NCI-H526 treated with DMSO at 0.1 percent for 48 hours (cell line): ENCODE measurements at regions not wholly inside any gene's neighbourhood (a gene's known extent, or its start where the extent isn't known, plus 50 kb on each side); places are given as distances from the start of the nearest gene placed in this dataset.
"Not testable (repeated sequence)": the region's sequence is repeated elsewhere in the genome, so short reads cannot be mapped to it uniquely, and the experiment has no call there.

Experiments
- DNase-seq: peaks from one replicate; lab custom pipeline; 2025; lab: John Stamatoyannopoulos, UW

DNA sequence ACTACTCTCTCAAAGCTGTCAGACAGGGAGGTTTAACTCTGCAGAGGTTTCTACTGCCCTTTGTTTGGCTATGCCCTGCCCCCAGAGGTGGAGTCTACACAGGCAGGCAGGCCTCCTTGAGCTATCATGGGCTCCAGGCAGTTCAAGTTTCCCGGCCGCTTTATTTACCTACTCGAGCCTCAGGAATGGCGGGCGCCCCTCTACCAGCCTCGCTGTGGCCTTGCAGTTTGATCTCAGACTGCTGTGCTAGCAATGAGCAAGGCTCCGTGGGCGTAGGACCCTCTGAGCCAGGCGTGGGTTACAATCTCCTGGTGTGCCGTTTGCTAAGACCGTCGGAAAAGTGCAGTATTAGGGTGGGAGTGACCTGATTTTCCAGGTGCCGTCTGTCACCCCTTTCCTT is 124.3 kb downstream of the PTCHD1 start:
- not testable (repeated sequence) for DNase-seq

DNA sequence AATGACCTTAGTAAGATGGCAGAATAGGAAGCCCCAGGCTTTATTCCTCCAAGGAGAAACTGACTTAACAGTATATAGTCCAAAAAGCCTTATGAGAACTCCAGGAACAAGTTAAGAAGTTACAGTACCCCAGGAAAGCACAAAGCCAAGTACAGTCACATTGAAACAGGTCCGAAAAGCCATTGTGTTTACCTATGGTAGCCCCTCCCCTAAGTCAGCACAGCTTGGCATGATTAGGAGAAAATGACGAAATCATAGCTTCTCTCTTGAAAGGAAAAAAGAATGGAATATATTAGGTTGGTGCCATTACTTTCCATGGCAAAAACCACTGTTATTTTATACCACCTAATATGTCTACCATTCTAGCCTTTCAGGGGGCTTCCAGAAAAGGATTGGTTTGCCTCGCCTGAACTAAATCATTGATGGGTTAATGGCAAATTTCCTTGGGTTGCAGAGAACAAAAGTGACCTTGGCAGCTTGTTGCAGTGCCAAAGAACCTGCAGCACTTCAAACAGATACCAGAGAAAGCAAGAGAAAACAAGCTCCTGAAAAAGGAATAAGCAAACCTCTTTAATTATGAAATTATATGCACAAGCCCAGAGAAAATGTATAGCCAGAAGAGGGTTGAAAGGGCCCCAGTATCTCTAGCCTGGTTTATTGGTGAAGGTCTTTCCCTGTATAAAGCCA is 130.6 kb downstream of the PTCHD1 start:
- DNase-seq: no peak

DNA sequence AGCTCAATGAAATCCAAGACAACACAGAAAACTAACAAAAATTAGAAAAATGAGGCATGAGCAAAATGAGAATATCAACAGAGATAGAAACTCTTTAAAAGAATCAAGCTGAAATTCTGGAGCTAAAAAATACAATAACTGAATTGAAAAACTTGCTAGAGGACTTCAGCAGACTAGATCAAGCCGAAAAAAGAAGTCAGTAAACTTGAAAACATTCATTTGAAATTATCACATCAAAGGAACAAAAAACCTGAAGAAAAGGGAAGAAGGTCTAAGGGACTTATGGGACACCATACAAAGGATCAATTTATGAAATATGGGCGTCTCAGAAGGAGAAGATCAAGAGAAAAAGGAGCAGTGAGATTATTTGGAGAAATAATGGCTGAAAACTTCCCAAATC is 131.3 kb downstream of the PTCHD1 start:
- no peak for DNase-seq

DNA sequence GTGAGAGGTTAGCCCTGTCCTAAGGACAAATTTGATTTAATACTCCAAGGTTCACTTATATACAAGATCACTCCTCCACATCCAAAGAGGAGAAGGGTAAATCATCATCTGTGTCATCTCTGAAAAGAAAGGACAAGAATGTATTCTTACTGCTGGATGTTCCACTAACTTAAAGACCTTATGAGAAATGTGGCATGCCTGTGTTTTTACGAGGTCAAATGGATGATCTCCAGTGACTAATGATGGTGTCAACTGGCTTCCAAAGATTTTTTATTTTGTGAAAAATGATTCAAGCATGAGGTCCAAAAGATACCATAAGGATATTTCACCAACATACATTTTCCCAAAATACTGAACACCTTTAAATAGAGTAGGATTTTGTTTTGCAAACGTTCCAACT is 143.4 kb downstream of the PTCHD1 start:
- DNase-seq: no peak

DNA sequence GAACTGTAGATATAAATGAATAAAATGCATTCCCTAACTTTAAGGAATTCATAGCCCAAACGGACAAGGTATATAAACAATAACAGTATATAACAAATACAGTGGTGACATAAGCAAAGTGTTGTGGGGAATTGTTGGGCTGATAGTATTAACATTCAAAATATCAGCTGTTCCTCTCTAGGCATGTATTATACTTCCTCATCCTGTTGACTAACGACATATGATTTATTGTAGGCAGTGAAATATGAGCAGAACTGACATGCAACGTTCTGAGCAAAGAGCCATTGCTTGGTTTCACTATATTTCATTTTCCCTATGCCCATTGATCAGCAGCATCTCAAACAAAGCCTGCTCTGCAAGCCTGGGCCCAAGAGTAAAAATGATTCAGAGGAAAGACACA is 143.9 kb downstream of the PTCHD1 start:
- no peak for DNase-seq

DNA sequence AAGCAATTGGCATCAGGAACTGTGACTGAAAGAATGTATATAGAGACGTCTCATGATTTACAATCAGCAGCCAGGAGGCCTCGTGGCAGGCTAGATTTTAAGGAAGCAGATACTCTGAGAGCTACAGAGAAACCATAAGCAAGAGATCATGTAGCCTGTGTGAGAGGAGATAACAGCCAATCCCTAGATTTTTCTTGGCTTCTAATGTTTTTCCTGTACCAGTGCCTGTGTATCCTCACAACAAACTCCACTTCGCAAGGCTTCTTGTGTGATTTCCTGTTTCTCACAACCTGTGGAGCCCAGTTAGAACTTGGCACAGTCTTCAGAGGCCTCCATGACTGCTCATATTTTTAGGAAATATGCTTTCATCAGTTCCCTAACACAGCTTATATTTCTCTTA is 147.9 kb downstream of the PTCHD1 start:
- DNase-seq: no peak

DNA sequence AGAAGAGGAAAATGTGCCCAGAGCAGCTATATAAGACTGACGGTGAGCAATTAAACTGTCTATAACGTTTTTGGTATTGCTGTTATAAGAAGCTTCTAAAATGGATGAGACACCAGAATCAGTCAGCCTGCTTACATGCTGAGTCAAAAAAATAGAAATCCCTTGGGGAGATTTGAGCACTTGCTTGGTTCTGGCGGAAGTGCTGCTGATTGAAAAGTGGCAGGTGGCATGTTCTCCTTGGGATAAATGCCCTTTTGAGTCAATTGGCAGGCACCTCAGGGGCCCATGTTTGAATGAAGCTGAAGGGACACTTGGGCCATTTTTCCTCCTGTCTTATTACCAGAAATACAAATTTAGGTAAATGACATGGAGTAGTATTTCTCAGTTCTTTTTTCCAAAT is 148.7 kb downstream of the PTCHD1 start:
- DNase-seq: no peak

DNA sequence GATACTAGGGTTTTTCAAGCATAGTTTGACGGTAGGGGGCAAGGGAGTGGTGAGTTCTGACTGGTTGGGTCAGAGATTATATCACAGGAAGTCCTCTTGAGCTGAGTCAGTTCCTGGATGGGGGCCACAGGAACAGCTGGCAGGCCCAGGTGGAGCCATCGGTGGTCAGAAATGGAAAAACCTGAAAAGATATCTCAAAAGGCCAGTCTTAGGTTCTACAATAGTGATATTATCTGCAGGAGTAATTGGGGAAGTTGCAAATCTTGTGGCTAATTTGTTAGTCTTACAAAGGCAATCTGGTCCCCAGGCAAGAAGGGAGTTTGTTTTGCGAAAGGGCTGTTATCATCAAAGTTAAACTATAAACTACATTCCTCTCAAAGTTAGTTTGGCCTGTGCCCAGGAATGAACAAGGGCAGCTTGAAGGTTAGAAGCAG is 159.3 kb downstream of the PTCHD1 start:
- DNase-seq: no peak

DNA sequence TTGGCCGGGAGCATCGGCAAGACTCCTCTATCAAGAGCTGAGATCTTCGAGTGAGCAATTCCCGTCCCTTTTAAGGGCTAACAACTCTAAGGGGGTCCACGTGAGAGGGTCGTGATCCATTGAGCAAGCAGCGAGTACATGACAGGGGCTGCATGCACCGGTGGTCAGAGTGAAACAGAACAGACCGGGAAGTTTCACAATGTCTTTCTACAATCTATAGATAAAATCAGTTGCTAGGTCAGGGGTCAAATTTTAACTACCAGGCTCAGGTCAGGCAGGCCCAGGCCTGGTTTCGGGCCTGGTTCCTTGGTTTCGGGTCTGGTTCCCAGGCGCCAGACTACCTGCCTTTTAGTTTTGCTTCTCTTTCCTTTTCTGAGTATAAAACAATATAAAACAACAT is 160.1 kb downstream of the PTCHD1 start:
- DNase-seq: no peak

DNA sequence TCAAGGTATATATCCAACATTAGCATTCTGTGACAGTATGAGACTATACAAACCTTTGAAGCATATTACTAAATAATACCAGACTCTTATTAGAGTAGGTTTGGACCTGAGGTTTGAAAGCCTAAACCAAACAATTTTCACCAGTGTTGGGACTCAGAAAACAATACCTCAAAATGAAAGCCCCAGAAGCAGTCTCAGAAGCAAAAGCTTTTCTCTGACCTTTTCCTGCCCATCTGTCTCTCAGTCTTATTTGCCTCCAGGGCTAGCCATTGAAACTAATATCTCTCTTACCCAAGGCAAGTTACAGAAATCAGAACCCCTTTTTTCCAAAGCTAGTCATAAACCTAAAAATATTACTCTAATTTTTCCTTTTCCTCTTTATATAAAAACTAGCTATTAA is 163.3 kb downstream of the PTCHD1 start:
- DNase-seq: no peak

DNA sequence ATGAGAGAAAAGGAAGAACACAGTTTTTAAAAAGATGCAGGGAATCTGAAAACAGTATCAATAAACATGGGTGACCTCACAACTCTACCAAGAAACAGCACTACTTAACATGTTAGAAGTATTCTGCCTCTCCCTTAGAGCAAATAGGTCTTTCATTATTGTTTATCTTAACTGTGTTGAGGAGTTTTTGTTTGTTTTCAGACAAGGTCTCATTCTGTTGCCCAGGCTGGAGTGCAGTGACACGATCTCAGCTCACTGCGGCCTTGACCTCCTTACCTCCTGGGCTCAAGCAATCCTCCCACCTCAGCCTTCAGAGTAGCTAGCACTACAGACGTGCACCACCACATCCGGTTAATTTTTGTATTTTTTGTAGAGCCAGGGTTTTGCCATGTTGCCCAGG is 165.3 kb upstream of the PRDX4 start:
- no peak for DNase-seq

DNA sequence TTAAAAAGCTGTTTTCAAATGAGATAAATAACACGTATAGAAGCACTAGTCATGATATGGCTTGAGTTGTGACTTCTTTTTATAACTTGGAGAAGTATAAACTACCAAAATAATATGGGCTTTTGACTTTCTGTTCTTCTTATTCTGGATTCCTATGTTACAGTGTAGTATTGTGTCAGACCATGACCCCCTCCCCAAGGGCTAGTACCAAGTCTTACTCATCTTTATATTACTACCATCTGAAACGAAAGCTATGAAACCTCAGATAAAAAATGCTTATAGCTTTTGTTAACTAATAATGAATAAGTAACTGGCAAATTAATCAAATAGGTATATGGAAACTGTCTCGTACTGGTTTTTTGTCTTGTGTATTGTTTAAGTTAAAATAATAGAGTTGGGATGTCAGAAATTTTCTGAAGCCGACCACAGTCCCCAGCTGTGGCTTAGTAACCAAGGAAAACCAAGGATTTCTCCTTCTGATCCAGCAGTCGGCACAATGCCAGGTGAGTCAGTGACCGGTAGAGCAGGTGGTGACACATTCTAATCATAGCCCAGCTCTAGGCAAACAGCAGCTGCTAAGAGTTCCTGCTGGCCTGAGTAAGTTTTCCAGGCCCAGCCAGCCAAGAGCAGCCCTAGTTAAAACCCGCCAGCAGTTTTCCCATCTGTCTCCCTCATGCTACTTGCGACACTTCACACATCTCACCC is 163.3 kb upstream of the PRDX4 start:
- DNase-seq: peak; percentile 69

DNA sequence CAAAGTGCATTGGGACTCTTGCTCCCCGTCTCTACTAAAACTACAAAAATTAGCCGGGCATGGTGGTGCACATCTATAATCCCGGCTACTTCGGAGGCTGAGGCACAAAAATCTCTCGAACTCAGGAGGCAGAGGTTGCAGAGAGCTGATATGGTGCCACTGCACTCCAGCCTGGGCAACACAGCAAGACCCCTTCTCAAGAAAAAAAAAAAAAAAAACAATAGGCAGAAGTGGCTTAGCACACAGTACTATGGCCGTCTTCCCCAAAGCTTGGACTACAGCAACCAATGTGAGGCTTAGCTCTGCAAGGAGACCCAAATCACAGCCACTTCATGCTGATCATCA is 162.8 kb upstream of the PRDX4 start:
- DNase-seq: no peak

DNA sequence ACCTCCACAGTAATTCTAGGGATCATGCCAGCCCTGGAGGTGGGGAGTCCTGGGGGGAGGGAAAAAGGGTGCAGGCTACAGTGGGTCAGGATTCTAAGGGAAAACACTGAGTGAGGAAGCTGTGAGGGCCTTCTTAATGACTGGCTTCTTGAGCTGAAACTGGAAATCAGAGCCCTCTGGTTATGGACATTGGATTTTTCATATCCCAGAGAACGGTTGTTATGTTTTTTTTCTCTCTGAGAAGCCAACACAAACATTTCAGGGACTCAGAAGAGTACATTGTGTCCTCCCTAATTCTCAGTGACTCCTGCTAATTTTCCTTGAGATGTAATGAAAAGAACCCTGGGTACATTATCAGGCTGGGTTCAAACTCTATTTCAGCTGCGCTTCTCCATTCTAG is 162.4 kb upstream of the PRDX4 start:
- DNase-seq: no peak

DNA sequence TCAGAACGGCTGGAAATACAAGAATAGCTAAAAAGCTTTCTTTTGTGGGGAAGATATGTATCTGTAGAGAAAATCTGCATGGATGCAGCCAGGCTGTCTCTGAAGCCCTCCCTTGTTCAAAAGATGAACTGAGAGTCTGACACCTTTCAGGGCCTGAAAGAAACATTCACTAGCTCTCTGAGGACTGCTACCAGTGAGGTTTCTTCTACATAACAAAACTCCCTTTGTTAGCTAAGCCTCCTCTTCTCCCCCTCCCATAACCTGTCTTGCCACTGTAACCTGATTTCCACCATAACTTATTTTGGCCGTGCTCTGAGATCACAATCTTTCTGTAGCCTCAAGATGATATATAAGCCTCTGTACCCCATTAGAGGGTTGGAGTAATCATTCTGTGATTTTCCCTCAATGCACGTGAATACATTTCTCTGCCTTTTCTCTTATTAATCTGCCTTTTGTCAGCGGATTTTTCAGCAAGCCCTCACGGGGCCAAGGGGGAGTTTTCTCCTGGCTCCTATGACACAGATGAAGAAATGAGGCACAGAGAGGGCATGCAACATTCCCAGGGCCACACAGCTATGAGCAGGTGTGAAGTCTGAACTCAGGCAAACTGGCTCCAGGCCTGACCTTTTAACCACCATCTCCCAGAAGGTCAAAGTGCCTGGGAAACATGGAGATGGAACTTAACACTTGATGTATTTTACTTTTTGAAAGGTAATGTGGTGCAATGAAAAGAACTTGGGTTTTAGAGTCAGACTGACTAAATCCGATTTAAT is 161.6 kb upstream of the PRDX4 start:
- peak; percentile 26 for DNase-seq

DNA sequence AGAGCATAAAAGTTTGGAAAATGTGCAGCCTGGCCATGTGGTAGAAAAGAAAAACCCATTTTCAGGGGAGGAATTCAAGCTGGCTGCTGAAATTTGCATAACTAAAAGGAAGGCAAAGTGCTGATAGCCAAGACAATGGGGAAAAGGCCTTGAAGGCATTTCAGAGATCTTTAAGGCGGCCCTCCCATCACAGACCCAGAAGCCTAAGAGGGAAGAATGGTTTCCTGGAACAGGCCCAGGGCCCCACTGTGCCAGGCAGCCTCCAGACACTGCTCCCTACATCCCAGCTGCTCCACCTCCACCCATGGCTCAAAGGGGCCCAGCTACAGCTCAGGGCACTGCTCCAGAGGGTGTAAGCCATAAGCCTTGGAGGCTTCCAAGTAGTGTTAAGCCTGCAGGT is 158.0 kb upstream of the PRDX4 start:
- DNase-seq: no peak

DNA sequence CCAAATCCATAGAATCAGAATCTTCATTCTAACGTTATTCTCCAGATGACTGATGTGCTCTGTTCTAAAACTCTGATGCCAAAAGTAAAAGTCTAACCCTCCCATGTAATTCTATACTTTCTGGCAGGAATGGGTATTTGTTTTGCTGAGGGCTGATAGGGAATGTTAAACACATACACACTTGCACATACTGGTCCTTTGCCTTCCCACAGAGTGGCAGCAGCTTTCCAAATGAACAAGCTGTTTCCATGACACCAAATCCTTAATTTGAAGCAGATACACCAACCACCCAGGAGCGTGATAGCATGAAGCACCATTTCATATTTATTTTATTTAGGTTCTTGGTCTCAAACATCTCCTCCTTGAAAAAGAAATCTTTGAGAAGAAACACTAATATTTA is 155.5 kb upstream of the PRDX4 start:
- no peak for DNase-seq

DNA sequence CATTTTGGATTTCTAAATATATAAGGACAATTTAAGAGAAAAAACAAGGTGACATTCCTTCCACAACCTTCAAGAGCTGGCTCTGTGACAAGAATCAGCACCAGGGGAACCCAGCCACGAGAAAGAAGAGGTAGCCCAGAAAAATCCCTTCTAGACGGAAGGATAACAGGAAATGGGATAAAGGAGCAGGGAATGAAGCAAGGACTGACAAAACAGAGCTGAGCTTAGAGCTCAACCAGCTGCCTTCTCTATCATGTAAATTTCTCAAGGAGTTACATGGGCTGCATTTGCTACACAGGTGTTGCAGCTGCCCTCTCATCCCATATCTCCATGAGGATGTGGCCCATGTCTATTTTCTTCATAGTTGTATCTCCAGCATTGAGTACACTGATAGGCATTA is 154.2 kb upstream of the PRDX4 start:
- DNase-seq: peak; percentile 43

DNA sequence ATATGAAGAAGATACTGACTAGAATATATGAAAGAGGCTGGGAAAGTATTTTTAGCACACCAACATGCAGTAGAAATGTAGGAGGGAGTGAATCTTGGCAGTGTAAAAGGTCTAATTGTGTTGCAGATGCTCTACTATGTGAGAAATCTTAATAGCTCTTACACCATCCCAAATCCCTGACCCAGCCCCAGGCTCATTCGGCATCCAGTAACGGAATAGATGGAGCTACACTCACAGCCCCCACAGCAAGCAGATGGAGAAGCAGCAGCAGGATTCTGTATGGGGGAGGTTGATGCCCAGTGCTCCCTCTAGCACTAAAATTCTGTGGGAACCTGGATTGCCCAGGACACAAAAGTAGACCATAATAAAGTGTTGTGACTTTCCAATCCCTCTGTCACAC is 153.2 kb upstream of the PRDX4 start:
- DNase-seq: no peak

DNA sequence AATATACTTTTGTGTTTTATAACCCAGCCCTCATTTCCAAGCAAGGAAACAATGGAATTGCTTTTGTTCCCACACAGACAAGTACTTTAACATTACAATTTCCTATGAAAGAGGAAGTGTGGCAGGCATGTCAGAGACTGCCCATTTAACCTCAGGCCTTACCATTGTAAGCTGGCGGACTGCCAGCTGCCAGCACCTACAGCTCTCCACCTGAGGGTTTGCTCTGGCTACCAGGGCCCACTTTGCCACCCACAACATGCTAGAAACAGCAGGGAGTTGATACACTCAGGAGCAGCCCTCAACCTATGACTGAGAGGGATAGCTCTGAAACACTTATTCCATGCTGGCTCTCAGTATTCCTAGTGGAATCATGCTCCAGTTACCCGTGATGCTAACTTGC is 152.3 kb upstream of the PRDX4 start:
- DNase-seq: no peak

DNA sequence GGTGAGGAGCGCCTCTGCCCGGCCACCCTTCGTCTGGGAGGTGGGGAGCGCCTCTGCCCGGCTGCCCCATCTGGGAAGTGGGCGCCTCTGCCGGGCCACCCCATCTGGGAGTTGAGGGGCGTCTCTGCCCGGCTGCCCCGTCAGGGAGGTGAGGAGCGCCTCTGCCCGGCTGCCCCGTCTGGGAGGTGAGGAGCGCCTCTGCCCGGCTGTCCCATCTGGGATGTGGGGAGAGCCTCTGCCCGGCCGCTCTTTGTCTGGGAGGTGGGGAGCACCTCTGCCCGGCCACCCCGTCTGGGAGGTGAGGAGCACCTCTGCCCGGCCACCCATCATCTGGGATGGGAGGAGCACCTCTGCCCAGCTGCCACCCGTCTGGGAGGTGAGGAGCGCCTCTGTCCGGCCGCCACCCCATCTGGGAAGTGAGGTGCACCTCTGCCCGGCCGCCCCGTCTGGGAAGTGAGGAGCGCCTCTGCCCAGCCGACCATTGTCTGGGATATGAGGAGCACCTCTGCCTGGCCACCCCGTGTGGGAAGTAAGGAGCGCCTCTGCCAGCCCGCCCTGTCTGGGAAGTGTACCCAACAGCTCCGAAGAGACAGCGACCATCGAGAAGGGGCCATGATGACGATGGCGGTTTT is 144.2 kb upstream of the PRDX4 start:
- not testable (repeated sequence) for DNase-seq

DNA sequence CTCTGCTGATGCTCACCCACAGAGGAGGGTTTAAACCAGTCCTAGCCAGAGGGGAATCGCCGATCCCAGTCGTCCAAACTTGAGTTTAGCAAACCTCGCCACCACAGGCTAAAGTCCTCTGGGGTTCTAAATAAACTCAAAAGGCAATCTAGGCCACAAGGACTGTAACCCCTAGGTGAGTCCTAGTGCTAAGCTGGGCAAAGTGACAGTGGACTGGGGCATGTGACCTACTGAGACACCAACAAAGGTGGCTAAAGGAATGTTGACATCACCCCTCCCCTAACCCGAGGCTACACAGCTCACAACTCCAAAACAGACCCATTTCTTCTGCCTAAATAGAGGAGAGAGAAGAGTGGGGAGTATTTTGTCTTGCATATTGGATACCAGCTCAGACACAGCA is 142.8 kb upstream of the PRDX4 start:
- no peak for DNase-seq

DNA sequence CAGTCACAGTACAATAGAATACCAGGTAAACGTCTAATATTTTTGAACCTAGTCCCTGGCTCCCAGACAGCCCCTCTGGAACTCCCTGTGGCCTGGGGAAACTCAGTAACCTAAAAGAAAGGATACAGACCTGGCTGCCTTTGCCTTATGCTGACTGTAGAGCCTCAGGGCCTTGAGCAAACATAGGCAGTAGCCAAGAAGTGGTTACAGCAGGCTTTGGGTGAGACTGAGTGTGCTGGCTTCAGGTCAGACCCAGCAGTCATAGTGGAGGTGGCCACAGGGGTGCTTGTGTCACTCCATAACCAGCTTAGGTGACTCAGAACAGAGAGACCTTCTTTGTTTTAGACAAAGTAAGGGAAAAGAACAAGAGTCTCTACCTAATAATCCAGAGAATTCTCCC is 141.8 kb upstream of the PRDX4 start:
- DNase-seq: no peak
